HG03196 (cell line): ENCODE measurements at regions not wholly inside any gene's neighbourhood (a gene's known extent, or its start where the extent isn't known, plus 50 kb on each side); places are given as distances from the start of the nearest gene placed in this dataset.
"Not testable (repeated sequence)": the region's sequence is repeated elsewhere in the genome, so short reads cannot be mapped to it uniquely, and the experiment has no call there.

Experiments used
- ATAC-seq: cut with Tn5 transposase; IDR thresholded peaks from one replicate; pipeline ENCODE4 v1.9.1; 2021; ENCODE audit not compliant: unreplicated experiment

DNA sequence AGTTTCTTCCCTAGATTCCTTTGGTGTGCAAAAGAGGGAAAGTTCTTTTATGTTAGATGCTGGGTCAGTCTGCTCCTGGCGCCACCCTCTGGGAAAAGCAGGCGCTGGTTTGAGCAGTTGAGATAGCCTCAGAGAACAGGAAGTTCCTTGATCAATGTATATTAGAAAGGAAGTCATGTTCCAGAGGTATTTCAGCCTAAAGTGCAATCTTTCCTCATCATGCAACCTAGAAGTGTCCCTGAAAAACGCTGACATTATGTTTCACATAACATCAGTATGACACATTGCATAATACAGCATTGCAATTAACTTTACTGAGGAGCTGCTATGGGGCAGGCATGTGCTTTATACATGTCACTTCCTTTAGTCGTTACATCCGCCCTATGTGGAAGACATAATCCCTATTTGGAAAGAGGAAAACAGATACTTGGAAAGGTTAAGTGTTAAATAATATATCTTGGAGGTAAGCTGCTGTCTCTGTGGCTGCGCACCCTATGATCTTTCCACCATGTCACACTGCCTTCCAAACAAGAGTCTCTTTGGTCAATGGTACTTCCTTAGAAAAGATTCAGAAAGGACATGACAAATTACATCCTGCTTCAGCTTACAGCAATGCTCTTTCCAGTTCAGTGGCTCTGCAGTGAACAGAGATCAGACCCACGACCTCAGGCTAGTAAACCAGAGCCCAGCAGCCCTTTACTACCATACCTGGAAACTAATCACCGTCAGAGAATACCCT lies 369.7 kb downstream of the RAD51AP2 start:
- no peak for ATAC-seq

DNA sequence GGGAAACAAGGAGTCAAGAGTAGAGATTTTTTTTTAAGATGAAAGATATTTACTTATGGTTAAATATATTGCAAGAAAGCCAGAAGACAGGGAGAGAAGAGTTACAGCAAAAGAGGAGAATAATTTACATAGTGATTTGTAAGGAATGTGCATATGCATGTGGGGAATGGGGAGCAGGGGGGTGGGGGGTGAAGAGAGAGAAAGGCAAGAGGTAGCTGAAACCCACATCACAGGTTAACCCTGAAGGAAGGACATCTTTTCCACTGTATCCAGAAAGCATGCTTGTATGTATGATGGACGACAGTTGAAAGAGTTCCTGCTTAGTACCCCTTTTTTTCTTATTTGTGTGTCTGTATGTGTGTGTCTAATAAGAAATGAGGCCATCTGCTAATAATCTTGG lies 371.9 kb downstream of the RAD51AP2 start:
- no peak for ATAC-seq

DNA sequence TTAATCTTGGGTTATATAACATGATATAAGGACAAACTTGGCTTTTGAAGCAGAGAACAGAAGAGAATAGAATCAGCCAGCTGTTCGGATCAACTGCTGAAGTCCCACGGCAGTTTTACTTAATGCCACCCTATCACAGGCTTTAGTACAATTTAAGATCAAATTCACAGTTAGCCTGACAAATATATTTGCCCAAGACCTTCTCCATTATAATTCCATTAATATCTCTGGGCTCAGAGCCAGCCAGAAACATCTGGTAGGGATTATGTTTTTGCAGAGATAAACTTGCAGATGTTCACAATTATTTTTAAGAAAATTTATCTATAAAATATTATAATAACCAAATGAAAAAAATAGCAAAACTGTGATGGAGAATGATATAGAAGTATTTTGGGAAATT lies 381.4 kb downstream of the RAD51AP2 start:
- ATAC-seq = no peak

DNA sequence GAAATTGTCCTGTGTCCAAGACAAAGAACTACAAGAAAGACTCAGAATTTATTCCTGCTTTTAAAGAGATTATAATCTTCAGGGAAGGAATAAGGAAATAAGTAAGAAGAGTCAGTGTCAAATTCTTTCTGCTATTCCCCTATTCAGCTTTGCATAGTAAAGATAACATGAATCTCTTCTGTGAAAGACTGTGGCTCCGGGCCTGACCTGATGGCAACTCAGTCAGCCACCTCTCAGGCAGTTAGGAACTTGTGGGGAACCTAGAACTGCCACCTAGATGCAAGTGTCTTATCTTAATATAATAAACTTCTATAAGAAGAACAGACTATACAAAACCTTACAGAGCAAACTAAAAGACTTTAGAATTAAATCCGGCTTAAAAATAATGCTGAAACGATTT lies 382.0 kb downstream of the RAD51AP2 start:
- no peak for ATAC-seq

DNA sequence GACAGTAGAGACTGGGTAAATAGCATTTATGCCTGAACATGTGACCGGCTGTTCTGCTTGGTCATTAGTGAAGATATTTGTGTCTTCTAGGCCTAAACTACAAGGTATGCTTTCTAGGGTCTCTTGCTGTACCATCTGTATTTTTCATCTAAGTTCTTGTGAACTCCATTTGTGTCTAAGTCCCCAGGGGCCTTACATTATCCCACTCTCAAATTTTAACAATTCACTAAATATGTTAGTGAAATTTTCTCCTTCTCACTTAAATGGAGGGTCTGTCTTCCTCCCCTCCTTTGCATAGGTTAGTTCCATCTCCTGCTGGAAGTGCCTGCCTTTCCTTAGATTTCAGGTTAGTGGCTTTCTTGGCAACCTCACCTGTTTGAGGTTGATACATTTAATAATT lies 382.6 kb downstream of the RAD51AP2 start:
- ATAC-seq = no peak

DNA sequence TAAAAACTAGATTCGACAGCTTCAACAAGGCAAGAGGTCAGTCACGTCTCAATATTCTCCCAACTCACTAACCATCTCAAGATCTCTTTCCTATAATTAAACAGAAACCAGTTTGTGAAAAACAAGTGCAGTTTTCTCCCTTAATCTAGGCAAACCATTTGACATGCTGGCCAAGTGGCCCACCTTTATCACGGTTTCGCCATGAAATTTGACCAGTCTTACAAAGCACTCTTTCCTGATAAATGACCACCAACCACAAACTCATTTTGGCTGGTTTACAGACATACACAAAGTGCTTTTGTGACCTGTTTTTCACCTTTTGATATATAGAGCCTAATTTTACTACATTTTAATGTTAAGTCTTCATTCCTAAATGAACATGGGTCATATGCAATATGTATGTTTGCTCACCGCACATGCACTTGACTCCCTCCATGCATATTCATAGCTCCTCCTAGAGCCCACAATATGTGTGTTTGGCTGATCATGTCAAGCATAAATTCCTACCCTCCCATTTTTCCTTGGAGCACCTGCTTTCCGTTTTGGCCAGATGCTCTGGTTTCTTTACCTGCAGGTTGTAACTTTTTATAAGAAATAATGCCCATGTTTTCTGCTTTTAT lies 385.1 kb downstream of the RAD51AP2 start:
- ATAC-seq = no peak

DNA sequence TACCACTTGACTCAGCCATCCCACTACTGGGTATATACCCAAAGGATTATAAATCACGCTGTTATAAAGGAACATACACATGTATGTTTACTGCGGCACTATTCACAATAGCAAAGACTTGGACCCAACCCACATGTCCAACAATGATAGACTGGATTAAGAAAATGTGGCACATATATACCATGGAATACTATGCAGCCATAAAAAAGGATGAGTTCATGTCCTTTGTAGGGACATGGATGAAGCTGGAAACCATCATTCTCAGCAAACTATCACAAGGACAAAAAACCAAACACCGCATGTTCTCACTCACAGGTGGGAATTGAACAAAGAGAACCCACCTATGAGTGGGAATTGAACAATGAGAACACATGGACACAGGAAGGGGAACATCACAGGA lies 387.6 kb downstream of the RAD51AP2 start:
- ATAC-seq = not testable (repeated sequence)

DNA sequence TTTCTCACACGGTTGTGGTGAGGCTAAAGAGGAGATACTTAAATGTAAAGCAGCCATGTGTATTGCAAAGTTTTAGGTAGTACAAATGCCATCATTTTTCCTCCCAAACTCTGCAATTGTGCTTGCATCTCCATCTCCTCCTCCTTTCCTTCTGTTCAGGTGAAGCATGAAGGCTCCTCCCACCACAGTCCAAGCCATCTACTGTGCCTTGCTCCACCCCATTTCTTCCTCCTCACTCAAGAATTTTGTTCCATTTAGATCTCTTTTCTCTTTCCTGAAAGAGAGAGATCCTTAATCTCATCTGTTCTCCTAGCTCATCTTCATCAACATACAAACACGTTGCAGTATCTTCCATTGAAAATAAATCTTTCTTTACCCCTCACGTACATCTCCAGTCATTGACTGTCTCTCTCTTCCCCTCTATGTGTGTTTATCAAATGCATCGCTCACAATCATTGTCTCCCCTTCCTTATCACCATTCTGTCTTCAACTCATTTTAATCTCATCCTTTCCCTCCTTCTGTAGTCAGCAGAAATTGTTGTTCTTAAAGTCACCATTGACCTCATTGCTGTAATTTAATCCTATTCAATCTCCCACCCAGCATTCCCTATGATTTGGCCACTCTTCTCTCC lies 392.1 kb downstream of the RAD51AP2 start:
- no peak for ATAC-seq

DNA sequence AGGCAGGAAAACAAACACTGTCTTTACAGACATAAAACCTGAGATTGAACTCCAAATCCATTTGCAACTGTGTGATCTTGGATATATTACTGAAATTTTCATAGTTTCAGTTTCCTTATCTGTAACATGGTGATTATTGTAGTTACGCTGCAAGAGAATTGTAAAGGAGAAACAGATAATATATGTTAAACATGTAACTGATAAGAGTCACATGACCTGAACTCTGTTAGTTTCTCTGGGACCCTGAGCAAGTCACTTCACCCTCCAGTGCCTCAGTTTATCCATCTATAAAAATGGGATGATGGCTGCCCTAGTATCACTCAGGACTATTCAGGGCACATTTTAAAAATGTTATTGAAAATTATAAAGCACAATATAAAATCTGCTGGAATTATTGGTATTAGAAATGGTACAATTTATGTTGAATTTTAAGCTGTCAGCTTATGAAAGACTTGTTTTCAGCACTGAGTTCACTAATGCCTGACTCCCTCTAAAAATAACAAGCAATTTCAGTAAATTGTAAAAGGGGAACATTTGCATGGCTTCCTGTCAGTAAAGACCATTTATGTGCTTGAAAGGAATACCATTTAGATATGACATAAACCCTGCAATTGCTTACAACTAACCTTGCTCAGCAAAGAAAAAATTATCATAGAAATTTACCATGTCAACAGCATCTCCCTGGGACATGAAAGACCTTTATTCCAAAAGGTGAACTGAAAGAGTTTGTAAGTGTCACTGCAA lies 393.5 kb downstream of the RAD51AP2 start:
- ATAC-seq = no peak

DNA sequence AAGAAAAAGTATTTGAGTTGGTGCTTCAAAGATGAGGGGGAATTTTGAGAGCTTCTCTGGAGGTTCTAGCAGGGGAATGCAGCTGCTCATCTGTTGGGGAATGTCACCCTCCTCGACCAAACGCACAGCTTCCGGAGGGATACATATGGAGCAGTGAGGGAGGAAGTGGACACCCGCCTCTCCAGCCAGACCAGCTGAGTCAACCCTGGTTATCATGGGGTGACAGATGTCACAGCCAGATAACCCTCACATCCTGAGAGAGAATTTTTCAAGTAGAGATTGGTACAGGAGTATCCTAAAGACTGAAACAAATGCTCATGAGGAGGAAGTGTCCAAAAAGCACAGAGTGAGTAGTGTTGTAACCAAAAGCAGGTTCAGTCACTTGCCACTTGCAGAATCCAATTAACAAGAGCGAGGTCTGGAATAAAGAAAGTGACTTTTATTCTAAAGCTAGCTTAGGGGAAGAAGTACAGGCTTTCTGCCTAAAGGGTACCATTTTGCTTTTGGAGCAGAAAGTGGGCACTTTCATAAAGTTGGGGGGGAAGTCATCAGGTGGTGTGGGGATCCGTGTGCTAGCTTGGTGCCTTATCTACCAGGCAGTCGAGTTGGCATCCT lies 395.2 kb downstream of the RAD51AP2 start:
- ATAC-seq = no peak

DNA sequence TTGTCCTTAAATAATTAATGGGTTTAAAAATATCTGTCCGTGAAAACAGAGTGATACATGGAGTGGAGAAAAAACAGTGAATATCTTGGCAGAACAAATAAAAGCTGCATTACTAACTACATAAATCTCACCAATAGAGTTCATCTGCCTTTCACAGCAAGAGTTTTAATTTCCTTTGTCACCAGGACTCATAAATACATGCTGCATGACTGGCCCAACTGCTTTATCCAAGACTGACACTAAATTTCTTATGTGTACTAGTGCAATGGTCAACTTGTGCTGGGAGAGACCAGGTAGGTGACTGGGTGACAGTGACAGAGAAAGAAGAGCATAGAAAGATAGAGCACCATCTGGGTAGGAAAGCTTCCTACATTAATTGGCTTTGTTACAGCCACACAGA lies 402.8 kb downstream of the RAD51AP2 start:
- ATAC-seq = no peak

DNA sequence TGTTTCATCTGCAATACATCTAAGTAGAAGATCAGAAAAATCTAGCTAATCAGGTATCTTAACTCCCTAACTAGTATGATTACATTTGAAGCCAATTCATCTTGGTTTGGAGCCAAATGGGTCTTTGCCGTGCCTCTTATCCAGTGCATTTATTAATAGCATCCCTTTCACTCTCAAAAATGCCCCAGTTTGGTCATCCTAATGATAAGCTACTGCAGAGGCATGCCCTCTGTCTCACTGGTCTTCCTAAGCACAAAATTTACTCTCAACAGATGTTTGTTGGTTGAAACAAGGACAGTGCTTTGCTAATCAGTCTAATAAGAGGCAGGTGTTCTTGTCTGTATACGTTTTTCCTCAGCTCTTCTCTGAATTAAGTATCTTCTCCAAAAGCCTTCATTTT lies 403.2 kb downstream of the RAD51AP2 start:
- ATAC-seq = no peak

DNA sequence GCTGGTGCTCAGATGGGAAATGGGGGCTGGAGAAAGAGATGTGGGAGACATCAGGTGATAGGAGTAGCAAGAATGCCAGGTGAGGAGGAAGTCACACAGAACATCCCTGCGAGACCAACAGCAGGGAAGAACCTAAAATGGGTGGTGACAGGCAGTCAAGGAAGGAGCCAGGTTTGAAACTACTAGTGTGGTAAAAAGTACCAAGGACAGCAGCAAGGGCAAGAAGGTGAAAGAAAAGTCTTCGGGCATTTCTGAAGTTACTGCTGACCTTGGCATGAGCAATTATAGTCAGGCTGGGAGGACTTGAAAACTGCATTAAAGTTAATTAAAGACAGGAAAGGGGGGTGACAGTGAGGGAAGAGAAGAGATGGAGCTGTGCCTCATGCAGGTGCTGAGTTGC lies 410.4 kb downstream of the RAD51AP2 start:
- no peak for ATAC-seq

DNA sequence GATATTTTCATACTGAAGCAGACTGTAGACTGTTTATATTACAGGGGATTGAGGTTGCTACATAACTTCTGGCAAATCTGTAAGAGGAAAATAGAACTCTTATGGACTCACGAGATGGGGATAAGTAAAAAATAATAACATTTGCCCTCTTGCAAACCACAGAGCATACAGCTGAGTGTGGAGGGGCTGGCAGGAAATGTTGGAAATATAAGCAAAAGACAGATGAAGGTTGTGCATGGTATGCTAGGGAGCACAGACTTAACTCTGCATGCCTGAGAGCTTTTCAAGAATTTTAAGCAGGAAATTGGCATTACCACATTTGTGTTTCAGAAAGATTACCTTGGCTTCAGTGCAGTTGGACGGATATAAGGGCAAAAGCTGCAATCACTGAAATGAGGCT lies 411.1 kb downstream of the RAD51AP2 start:
- no peak for ATAC-seq

DNA sequence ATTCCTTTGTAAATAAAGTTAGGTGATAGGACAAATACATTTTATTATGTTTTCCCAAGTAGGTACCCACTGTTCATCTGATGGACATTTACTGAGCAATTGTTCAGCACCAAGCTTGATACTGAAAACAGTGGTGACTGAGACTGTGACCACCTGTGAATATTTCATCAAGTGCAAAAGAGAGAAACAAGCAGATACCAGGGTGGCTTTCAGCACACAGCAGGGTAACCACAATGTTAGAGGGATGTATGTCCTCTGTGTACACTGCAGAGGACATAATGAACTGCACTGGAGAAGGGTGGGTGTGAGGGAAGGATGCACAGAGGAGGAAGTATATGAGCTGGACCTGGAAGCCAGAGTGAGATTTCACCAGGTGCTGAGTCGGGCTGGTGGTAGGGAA lies 411.8 kb downstream of the RAD51AP2 start:
- no peak for ATAC-seq

DNA sequence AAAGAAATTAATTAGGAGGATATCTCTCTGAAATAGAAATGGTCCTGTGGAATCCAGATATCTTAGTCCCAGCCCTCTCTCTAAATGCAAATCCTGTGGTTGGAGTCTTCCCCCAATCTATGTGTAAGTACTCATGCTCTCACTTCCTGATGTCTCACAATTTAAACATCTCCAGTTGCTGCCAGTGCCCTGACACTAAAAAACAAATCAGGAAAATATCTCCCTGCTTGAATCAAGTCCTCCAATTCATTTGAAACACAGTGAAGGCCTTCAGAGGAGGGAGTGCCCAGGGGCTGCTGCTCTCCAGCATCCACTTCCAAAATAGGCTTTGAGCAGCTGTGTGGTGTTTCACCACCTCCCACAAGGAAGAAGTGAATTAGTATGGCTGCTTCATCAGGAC lies 413.8 kb downstream of the RAD51AP2 start:
- ATAC-seq = peak; percentile 74

DNA sequence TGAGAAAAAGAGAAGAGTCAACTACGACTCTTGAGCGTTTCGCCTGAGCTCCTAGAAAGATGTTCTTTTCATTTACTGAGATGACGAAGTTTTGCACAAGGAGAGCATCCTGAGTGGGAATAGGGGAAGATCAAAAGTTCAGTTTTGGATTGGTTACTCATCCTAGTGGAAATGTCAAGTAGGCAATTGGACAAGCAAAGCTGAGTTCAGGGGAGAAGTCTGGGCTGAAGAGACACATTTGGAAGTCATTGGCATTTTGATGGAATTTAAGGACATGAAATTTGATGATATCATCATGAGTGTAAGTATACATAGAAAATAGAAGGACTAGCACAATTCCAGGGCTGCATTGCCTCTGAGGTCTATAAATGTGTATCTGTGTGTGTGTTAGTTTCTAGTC lies 416.6 kb downstream of the RAD51AP2 start:
- no peak for ATAC-seq

DNA sequence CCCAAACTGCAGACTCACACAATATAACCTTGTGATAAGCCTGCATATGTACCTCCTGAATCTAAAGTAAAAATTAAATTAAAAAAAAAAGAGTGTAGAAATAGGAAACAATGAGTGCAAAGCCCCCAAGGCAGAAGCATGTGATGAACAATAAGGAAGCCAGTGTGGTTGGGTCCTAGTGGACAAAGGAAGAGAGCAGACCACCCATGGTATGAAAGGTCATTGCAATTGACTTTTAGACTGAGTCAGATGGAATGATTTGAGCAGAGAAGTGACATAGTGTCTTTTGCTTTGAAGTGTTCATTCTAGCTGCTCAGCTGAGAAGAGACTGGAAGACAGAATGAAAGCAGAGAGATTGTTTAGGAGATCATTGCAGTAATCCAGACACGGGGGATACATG lies 417.1 kb downstream of the RAD51AP2 start:
- no peak for ATAC-seq

DNA sequence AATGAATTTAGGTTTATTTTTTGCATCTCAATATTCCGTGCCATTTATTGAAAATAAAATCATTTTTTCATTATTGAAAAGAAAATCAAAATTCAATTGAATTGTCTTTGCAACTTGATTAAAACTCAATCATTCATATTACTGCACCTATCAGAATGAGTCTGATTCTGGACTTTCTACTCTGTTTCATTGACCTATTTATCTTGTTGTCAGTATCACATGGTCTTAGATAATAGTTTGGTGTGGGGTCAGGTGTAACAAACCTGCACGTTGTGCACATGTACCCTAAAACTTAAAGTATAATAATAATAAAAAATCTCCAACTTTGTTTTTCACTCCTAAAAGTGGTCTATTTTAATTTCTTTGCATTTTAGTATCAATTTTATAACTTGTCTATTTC lies 422.9 kb downstream of the RAD51AP2 start:
- no peak for ATAC-seq

DNA sequence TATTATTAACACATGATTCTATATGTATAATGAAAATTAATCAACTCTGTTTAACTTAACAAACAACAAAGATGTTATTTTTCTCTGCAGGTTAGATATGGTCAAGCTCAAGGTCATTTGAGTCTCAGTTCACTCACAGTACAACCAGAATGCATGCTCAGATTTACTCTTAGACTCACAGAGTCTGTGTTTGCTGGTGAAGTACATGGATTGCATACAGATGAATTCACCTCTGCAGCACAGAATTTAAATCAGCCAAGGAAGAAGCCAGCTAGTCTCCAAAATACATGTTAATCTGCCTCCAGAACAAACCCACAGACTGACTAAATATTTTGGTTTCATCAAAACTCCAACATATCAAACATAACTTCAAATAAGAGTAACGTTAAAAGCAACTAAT lies 424.5 kb downstream of the RAD51AP2 start:
- ATAC-seq = no peak

DNA sequence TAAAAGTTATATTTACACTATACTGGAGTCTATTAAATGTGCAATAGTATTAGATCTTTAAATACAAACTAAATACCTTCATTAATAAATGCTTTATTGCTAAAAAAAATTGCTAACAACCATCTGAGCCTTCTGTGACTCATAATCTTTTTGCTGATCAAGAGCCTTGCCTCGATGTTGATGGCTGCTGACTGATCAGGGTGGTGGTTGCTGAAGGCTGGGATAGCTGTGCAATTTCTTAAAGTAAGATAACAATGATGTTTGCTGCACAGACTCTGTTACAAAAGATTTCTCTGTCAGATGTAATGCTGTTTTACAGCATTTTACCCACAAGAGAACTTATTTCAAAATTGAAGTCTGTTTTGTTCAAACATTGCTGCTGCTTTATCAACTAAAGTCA lies 421.4 kb upstream of the CYRIA start:
- ATAC-seq = no peak
